C4-2B (cell line): ENCODE measurements at regions not wholly inside any gene's neighbourhood (a gene's known extent, or its start where the extent isn't known, plus 50 kb on each side); places are given as distances from the start of the nearest gene placed in this dataset.

ENCODE experiments used
- ZFX ChIP-seq: fragments of 450-650 bp; IDR thresholded peaks from 2 replicates; pipeline ENCODE4 v1.6.1; 2017
- TF ChIP-seq, protein P1 (sequence below): fragments of 450-650 bp; conservative IDR thresholded peaks from 2 replicates; pipeline ENCODE4 v1.5.1; 2017; ENCODE audit warnings: mild to moderate bottlenecking

DNA sequence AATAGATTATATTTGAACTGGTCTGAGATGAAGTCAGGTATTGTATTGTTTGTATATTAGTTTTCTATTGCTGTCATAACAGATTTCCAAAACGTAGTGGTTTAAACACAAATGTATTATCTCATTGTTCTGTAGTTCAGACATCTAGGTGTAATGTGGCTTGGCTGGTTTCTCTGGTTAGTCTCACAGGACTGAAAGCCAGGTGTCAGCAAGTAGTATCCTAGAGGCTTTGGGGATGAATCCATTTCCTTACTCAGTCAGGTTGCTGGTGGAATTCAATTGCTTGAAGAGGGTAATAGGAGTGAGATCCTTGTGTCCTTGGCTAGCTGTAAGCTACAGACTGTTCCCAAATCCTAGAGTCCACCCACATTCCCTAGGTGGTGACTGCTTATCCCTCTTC is 675.8 kb downstream of the NCAM2 start:
- TF ChIP-seq, protein P1, sequence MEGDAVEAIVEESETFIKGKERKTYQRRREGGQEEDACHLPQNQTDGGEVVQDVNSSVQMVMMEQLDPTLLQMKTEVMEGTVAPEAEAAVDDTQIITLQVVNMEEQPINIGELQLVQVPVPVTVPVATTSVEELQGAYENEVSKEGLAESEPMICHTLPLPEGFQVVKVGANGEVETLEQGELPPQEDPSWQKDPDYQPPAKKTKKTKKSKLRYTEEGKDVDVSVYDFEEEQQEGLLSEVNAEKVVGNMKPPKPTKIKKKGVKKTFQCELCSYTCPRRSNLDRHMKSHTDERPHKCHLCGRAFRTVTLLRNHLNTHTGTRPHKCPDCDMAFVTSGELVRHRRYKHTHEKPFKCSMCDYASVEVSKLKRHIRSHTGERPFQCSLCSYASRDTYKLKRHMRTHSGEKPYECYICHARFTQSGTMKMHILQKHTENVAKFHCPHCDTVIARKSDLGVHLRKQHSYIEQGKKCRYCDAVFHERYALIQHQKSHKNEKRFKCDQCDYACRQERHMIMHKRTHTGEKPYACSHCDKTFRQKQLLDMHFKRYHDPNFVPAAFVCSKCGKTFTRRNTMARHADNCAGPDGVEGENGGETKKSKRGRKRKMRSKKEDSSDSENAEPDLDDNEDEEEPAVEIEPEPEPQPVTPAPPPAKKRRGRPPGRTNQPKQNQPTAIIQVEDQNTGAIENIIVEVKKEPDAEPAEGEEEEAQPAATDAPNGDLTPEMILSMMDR: no peak
- no peak for TF ChIP-seq ZFX
